ENCODE measurements at regions not wholly inside any gene's neighbourhood (a gene's known extent, or its start where the extent isn't known, plus 50 kb on each side); places are given as distances from the start of the nearest gene placed in this dataset.

DNA sequence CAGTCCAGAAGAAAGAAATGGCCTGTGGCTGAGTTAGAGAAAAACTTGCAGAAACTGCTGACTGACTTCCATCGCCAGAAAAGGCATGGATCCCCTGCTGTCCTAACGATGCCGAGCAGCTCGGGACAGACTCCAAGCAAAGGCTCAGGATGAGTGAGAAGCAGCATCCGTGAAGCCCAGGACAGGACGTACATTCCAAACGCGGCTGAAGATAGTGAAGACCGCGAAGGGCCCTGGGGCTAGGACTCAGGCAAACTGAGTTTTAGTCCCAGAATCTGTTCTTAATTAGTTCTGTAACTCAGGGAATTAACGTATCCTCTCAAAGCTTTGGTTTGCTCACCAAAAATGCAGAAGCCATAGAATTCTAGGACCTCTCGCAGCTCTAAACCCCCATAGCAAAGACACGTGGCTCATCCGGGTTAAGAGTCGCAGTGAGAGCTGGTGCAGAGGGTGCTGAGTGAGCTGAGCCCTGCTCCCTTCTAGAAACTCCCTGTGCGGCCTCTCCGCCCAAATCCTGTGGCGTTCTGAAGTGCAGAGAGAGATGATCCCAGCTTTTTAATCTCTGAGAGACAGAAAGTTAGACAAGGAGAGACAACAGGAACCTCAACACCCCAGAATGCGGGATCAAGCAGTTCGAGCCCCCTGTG lies 132.9 kb upstream of the THBS2 start:
- TF ChIP-seq, protein P1, sequence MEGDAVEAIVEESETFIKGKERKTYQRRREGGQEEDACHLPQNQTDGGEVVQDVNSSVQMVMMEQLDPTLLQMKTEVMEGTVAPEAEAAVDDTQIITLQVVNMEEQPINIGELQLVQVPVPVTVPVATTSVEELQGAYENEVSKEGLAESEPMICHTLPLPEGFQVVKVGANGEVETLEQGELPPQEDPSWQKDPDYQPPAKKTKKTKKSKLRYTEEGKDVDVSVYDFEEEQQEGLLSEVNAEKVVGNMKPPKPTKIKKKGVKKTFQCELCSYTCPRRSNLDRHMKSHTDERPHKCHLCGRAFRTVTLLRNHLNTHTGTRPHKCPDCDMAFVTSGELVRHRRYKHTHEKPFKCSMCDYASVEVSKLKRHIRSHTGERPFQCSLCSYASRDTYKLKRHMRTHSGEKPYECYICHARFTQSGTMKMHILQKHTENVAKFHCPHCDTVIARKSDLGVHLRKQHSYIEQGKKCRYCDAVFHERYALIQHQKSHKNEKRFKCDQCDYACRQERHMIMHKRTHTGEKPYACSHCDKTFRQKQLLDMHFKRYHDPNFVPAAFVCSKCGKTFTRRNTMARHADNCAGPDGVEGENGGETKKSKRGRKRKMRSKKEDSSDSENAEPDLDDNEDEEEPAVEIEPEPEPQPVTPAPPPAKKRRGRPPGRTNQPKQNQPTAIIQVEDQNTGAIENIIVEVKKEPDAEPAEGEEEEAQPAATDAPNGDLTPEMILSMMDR (IDR thresholded peaks at IDR 0.05), result no peak
- no peak overlapping the region for H3K4me3 Mint-ChIP-seq
- H3K4me1 Mint-ChIP-seq, result peaks cover 5% of the 10 kb centered on the region
- no peaks in the 10 kb centered on the region for H3K27me3 Mint-ChIP-seq (ENCODE audit: low read depth, poor library complexity)
- H3K27ac Mint-ChIP-seq, result no peak overlapping the region
- DNase-seq, result no peak
- peaks cover 30% of the 10 kb centered on the region for H3K9me3 Mint-ChIP-seq
- peaks cover 6% of the 10 kb centered on the region for H3K36me3 Mint-ChIP-seq (ENCODE audit: low read depth)

DNA sequence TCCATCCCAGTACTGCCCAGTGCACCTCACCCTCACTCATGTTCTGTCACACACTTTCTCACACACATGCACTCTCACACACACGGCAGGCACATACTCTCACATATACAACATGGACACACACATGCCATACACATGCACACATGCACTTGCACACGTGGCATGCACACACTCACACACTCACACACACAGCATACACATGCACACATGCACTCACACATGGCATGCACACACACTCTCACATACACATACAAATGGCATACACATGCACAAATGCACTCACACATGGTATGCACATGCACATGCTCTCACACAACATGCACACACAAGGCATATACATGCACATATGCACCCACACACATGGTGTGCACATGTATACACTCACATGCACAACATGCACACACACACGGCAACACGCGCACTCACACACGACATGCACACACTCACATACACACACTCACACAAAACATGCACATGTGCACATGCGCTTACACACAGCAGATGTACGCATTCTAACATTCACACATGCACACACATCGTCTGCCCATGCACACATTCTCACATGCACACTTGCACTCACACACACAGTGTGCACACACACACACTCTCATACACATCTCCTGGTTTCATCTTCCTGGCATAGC lies 131.7 kb upstream of the THBS2 start:
- no peak for DNase-seq
- Mint-ChIP-seq H3K27me3 (ENCODE audit: low read depth, poor library complexity) (no peaks in the 10 kb centered on the region), H3K4me3 (no peak overlapping the region), H3K9me3 (peaks cover 18% of the 10 kb centered on the region), H3K4me1 (peaks cover 5% of the 10 kb centered on the region), H3K36me3 (ENCODE audit: low read depth) (peaks cover 6% of the 10 kb centered on the region), H3K27ac (no peak overlapping the region)
- TF ChIP-seq, protein P1 (IDR thresholded peaks at IDR 0.05), result no peak

DNA sequence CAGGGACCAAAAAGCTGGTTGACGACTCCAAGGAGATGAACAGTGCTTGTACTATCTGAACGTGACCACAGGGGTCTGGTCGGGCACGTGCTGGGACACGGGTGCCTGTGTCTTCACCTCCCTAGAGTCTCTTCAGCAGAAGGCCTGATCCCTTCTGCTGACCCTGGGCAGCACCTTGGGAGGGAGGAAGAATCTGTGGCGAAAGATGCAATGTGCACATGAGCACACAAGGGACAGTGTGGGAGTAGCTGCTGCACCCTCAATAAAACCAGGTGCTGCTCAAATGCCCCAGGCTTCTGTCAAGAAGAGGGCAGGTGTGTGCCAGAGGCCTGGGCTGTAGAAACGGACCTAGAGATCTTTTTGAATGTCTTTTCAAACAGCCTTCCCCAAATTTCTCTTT lies 130.6 kb upstream of the THBS2 start:
- Mint-ChIP-seq H3K36me3 (ENCODE audit: low read depth) (no peaks in the 10 kb centered on the region), H3K4me3 (no peak overlapping the region), H3K9me3 (peaks cover 8% of the 10 kb centered on the region), H3K4me1 (peaks cover 5% of the 10 kb centered on the region), H3K27me3 (ENCODE audit: low read depth, poor library complexity) (no peaks in the 10 kb centered on the region), H3K27ac (no peak overlapping the region)
- TF ChIP-seq, protein P1 (IDR thresholded peaks at IDR 0.05), result no peak
- DNase-seq, result no peak

DNA sequence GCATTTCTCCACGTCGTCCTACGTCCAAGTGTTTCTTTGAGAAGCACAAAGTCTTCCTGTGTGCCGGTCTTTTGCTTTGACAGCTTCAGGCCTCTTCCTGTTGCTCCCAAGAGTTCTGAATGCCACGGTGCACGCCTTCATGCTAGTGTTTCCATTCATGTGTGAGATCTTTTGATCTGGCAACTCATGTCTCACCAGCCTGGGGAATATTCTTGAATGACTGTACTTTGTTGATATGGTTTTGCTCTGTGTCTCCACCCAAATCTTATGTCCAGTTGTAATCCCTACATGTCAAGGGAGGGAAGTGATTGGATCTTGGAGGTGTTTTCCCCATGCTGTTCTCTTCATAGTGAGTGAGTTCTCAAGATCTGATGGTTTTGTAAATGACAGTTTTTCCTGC lies 129.6 kb upstream of the THBS2 start:
- Mint-ChIP-seq H3K4me1 (peaks cover 5% of the 10 kb centered on the region), H3K36me3 (ENCODE audit: low read depth) (no peaks in the 10 kb centered on the region), H3K4me3 (no peak overlapping the region), H3K27ac (peak overlapping the region; percentile 47), H3K27me3 (ENCODE audit: low read depth, poor library complexity) (no peaks in the 10 kb centered on the region), H3K9me3 (peaks cover 10% of the 10 kb centered on the region)
- DNase-seq, result no peak
- TF ChIP-seq, protein P1 (IDR thresholded peaks at IDR 0.05), result no peak

DNA sequence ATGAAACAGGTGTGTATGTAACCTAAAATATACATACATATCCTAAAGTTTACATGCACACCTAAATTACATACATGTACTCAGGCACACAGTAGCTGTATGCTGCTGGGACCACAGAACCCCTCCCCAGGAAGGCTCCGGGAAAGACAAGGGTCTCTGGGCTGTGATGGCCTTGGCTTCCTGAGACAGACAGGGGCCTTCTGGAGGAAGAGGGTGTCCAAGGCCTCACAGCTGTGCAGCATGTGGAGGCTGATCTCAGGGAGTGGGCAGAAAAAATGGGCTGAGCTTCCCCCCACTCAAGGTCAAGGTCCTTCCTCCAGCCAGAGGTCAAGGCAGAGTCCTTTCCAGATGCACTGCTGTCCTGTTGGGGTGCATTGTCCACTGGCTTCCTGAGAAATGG lies 129.1 kb upstream of the THBS2 start:
- Mint-ChIP-seq H3K4me1 (peaks cover 5% of the 10 kb centered on the region), H3K4me3 (no peak overlapping the region), H3K27ac (no peak overlapping the region), H3K27me3 (ENCODE audit: low read depth, poor library complexity) (no peaks in the 10 kb centered on the region), H3K9me3 (peaks cover 14% of the 10 kb centered on the region), H3K36me3 (ENCODE audit: low read depth) (no peaks in the 10 kb centered on the region)
- TF ChIP-seq, protein P1 (IDR thresholded peaks at IDR 0.05), result no peak
- no peak for DNase-seq

DNA sequence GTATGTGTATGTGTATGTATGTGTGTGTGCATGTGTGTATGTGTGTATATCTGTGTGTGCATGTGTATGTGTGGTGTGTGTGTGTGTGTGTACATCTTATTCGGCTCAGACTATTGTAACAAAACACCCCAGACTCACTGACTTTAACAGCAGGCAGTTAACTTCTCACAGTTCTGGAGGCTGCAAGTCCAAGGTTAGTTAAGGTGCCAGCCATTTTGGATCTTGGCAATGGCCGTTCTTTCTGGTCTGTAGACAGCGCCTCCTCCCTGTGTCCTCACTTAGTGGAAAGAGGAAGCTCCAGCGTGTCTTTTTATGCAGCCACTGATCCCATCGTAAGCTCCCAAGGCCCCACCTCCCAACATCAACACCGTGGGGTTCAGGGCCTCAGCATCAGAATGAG lies 128.3 kb upstream of the THBS2 start:
- H3K27ac Mint-ChIP-seq, result no peak overlapping the region
- H3K9me3 Mint-ChIP-seq, result peaks cover 19% of the 10 kb centered on the region
- no peak overlapping the region for H3K4me3 Mint-ChIP-seq
- no peaks in the 10 kb centered on the region for H3K27me3 Mint-ChIP-seq (ENCODE audit: low read depth, poor library complexity)
- peaks cover 5% of the 10 kb centered on the region for H3K36me3 Mint-ChIP-seq (ENCODE audit: low read depth)
- TF ChIP-seq, protein P1 (IDR thresholded peaks at IDR 0.05), result no peak
- peaks cover 5% of the 10 kb centered on the region for H3K4me1 Mint-ChIP-seq
- DNase-seq, result no peak
